Stimulated activated CD4-positive, alpha-beta T cell treated with anti-CD3 and anti-CD28 coated beads, Interleukin-4, amount 100 ng/mL, for 24 hours (primary cell): ENCODE measurements at regions not wholly inside any gene's neighbourhood (a gene's known extent, or its start where the extent isn't known, plus 50 kb on each side); places are given as distances from the start of the nearest gene placed in this dataset.

ENCODE experiments used
- DNase-seq: peaks from one replicate; pipeline ENCODE4 v3.0.0-alpha.2; 2020

DNA sequence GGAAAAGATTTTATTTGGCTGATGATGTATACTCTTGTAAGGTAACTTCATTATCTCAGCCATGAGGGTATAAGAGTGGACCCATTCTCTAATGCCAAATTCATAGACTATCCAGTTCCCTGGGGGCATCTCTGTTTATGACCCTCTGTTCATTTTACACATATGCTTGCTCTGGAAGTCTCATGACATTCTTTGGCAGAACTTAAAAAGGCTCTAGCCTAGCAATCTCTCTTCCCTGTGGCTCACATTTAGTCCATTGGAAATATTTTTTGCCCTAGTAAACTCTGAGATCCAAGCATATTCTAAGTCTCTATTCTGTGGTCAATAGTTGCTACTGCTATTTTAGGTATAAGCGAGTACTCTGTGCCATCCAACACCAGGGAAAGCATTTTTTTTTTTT lies 1201.8 kb upstream of the ZEB2 start:
- no peak for DNase-seq

- DNase-seq, result no peak
These were observed 1195.7 kb upstream of the ZEB2 start for GRCh38 chr2:145715601-145716000.

- DNase-seq, result no peak
These were observed 1190.4 kb upstream of the ZEB2 start for GRCh38 chr2:145710303-145710702.

DNA sequence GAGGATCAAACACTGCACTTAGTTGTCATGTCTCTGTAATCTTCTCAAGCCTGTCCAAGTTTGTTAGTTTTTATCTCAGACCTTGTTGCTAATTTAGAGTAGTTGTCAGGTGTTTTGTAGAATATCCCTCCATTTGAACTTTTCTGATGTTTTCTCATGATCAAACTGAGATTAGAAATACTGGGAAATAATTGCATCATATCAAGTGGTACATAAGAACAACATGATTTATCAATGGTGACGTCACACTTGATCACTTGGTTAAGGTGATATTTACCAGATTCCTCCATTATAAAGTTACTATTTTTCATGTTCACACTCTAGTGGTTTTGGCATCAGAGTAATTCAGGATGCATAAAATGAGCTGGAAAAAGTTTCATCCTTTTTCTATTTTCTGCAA lies 1182.4 kb upstream of the ZEB2 start:
- no peak for DNase-seq

GRCh38 chr2:145692971-145693478 lies 1173.1 kb upstream of the ZEB2 start:
- DNase-seq, result no peak

DNA sequence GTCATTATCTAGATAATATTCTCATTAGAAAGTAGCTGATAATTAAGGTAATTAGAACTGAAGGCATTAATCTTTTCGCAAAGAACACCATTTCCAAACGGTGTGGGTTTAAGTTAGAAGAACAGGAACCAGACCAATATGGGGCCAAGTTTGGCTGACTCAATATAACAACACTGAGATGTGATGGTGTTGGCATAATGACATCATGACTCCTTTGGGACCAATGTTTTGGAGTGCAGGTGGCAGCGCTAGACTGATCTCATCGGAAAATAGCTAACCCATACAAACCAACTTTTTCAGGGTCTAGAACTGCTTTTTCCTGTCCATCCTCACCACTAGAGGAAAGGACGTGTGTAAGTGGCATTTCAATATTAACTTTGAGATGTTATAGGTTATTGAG lies 1171.7 kb upstream of the ZEB2 start:
- DNase-seq, result no peak

DNA sequence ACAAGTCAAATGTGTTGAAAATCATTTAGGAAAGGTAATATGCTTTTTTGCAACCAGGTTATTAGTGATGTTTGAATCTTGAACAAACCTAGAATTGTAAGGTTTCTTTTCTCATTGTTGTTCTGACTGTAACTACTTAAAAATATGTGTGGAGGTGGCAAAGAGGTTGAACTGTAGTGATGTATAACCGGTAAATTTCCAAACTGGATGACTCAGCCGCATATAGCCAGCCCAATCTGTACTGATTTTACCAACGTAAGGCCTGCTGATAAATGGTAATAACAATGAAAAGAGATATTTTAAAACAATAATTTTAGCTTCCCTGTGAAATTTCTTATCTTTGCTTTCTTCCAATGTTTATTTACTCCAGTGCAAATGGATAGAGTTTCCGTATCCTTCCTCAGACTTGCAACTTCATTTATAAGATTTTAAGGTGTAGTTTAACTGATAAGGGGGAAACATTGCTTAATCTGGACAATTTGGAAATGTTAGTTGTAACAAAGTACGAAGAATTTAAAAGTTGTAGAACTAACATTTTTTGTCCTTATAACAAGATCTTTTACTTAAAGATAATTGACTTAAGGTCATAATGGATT lies 1170.4 kb upstream of the ZEB2 start:
- DNase-seq, result no peak

GRCh38 chr2:145689277-145689676 lies 1169.4 kb upstream of the ZEB2 start:
- DNase-seq, result no peak

GRCh38 chr2:145688156-145688555 lies 1168.2 kb upstream of the ZEB2 start:
- DNase-seq, result no peak

DNA sequence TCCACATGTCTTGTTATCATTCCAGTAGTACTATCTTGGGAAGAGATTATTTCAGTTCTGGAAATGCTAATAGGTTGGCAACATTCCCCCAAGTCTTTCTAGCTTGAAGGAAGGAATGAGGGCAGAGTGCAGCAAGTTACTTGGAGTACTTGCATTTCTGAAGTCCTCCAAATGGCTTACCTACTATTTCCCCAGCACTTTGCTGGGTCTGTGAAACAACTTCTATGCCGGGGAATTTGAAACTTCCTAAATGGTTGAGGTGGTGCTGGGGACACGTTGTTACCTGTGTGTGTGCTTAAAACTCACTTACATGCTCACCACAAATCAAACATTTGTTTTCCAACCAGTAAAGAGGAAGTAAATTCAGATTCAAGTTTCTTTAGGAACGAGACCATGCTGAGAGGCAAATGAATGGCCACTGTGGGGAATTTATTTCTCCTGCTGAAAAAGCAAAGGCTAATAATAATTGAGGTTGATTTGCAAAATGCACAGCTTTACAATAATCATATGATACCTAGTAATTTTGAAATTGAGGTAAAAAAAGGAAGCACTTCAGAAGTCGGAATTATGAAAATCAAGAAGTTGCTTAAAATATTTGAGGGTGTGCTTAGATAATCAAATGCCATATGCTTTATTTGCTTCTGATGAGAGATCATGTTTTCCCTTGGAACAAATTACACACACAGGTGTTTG lies 1167.7 kb upstream of the ZEB2 start:
- DNase-seq, result no peak

DNA sequence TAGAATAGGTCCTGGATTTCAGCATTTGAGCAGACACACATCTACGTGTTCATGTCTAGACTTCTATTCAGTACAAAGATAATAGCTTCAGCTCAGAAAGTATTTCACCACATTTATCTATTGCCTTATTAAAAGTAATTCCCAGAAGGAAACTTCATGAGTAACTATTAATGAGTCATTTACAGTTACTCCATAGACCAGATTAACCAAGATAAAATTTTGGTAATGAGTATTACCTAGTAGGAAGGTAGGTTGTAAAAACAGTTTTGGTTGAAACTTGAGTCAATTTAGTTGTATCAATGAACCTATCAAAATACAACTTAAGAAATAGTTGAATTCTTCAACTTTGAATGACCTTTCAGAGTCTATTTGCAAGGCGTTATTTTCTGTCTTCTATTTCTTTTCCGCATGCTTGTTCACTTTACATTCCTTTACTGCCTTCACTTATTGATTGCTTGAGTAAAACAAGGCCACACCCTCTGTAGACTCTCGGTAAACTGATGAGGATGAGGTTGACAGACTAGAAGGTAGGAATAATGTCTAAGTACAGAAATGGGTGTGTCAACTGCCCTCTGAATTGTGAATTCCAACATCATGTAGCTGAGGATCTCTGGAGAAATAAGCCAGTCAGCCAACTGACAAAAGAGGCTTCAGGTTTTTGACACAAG lies 1165.6 kb upstream of the ZEB2 start:
- DNase-seq, result no peak

DNA sequence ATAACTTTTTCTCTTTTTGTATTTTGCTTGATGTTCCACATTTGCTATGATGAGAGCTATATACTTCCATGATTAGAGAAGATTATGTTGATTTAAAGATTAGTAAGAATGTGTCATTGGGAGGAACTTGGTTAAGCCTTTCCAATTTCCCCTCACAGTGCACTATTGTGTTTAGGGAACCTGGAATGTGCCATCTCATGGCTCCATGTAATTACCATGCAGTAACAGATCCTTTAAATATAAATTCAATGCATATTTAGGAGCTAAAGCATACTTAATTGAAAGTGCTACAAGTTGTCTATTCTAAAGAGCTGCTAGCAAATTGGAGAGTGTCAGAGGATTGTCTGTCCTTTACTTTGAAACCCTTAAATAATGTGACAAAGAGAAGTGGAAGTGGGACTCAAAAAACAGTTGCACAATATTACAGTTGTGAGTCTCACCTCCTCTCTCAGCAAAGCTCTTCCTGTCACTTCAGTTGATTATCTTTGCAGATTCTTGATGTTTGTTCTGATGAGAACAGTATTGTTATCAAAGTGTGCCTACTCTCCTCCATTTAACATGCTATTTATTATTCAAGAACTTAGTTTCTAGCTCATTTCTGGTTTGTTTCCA lies 1162.7 kb upstream of the ZEB2 start:
- DNase-seq, result no peak

- no peak for DNase-seq
These were observed 1160.4 kb upstream of the ZEB2 start for GRCh38 chr2:145680276-145680675.

DNA sequence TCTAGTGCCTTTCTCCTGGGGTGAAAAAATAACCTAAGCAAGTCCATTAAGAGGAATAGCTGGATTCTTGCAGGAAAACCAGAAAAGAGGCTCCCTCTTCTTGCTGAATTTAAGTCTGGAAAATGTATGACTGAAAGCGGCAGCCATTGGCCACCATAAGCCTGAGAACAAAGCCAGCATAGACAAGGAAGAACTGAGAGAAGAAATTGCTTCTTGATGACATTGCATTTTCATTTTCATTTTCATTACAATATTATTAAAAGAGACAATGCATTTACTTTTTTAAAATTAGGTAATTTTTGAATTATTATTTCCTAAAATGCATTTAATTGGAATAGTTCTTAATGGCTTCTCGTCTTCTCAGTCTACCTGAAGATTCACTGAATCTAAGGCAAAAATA lies 1157.5 kb upstream of the ZEB2 start:
- DNase-seq, result no peak

DNA sequence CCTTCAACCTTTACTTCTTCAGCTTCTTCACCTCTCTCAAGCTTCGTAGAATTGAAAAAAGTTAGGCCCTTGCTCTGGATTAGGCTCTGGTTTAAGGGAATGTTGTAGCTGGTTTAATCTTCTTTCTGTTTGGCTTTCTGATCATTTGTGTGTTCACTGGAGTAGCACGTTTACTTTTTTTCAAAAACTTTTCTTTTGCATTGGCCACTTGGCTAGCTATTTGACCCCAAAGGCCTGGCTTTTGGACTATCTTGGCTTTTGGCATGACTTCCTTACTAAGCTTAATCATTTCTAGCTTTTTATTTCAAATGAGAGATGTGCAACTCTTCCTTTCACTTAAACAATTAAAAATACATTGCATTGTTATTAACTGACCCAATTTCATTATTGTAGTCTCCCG lies 1154.8 kb upstream of the ZEB2 start:
- no peak for DNase-seq

DNA sequence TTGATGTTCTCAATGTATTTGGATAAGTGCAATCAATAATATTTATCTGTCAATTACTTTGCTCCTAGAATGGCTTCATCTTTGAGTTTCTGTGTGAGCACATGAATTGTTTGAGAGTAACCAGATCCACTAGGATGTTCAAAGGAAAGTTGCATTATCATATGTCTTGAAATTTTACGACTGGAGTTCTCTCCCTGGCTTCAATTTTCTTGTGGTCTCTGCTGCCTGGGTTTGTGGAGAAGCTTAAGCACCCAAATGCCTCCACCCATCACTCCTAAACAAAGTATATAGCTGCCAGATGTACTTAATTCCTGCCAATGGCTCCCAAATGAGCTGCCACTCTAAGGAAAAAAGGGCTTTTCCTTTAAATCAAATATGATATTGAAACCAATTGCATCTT lies 1149.4 kb upstream of the ZEB2 start:
- DNase-seq, result no peak

DNA sequence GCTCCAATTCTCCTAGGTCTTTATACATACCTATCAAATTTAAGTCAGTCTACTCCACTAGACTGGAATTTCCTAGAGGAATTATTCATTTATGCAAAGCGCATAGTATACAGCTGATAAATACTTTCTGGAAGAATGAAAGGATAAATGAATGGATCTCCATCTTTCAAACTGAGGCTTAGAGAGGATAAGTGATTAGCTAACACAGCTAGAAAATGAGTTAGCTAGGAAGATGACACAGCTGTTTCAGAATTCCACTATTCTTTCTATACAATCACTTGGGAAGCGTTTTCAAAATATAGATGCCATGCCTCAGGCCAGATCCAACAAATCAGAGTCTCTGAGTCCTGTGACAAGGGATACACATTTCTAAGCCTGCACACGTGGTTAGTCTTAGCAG lies 1146.6 kb upstream of the ZEB2 start:
- no peak for DNase-seq

DNA sequence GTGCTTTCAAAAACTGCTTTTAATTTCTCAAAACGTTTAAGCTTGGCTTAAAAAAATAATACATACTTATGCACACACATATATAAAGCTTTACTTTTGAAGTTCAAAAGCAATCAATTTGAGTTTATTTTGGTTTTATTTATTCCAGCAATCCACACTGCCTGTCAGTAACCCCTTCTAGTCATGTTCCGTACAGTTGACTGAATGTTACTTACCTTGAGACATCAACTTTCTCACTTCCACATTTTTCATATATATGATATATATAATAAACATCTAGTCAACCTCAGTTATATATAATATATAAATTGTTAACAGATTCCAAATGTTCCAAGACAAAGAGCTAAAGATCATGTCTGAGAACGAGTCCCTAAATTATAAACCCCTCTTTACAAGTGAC lies 1137.3 kb upstream of the ZEB2 start:
- no peak for DNase-seq

- DNase-seq, result no peak
These were observed 1135.3 kb upstream of the ZEB2 start for GRCh38 chr2:145655165-145655765.

DNA sequence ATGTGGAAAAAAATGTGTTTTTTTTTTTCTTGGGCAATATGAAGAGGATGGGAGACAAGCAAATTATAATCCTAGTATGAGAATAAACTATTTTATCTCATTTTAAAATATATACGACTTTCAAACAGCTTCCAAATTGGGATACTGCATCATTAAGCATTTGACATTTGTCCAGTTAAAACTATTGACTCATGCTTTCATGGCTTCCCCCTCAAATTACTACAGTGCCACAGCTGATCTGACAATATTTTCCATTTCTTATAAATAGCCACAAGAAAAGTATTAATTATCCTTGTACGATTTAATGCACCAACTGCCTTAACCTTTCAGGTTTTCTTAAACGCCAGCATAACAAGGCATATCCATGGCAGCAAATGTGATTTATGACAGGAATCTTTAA lies 1134.8 kb upstream of the ZEB2 start:
- DNase-seq, result no peak

DNA sequence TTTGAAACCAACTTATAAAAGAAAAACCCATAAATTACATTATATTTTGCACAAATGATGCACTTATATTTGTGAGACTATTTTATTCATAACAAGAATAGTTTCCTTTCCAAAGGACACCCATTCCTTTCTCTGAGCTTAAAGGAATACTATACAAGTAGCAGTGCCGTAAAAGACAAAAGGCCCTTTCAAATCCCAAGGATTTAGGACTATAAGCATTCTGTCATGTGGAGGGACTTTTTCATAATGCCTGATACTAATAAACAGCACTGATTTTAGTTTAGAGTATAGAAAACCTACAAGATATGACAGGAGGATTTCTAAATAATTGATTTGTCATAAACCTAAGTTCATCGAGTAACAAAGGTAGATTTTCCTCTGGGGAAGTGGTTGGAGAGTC lies 1134.2 kb upstream of the ZEB2 start:
- DNase-seq, result no peak

GRCh38 chr2:145653553-145653952 lies 1133.6 kb upstream of the ZEB2 start:
- DNase-seq, result no peak
